ENCODE measurements at regions not wholly inside any gene's neighbourhood (a gene's known extent, or its start where the extent isn't known, plus 50 kb on each side); places are given as distances from the start of the nearest gene placed in this dataset.

GRCh38 chr7:19619122-19619521 lies 89.7 kb downstream of the POLR1F start:
- TF ChIP-seq CTCF (IDR thresholded peaks at IDR 0.05) (no peak), POLR2A (IDR thresholded peaks at IDR 0.05) (no peak)

Measured in esophagus squamous epithelium (tissue), 4 donors.